HG02938 (cell line): ENCODE measurements at regions not wholly inside any gene's neighbourhood (a gene's known extent, or its start where the extent isn't known, plus 50 kb on each side); places are given as distances from the start of the nearest gene placed in this dataset.
"Not testable (repeated sequence)": the region's sequence is repeated elsewhere in the genome, so short reads cannot be mapped to it uniquely, and the experiment has no call there.

ENCODE experiments used
- ATAC-seq: cut with Tn5 transposase; IDR thresholded peaks from one replicate; pipeline ENCODE4 v1.9.1; 2021; ENCODE audit warnings: mild to moderate bottlenecking, moderate library complexity; ENCODE audit not compliant: unreplicated experiment

DNA sequence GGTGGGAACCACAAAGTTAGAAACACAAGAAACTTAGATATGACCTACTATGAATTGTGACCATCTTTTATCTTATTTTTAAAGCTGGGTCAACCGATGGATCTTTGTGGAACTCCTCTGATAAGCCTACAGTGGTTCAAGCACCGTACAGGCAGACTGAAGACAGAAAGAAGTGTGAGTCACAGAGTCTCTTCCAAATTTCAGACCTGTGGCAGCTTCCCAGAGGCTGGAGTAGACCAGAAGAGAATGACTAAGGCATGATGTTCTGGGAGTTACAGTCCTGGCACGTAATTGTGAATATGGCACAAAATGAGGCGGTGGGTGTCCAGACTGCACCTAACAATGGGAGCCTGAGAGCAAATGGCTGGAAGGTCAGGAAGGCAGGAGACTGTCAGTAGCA is 70.0 kb downstream of the LMO4 start:
- no peak for ATAC-seq

DNA sequence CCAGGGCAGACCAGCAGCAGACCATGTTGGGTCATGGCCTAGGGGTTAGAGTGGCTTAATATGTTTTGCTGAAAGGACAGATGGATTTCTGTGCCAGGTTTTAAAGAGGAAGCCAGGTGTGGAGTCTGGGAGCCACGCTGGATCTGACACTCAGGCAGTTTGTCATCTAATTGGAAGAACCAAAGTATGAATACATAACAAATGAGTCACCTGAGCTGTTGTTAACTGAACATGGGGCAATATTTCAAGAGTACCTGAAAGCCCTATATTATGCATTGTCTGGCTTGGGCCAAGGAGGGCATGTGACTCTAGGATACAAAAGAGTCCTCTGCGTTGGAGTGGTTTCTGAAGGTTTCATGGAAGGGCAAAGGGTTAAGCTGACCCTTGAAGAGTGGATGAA is 70.6 kb downstream of the LMO4 start:
- ATAC-seq: no peak

DNA sequence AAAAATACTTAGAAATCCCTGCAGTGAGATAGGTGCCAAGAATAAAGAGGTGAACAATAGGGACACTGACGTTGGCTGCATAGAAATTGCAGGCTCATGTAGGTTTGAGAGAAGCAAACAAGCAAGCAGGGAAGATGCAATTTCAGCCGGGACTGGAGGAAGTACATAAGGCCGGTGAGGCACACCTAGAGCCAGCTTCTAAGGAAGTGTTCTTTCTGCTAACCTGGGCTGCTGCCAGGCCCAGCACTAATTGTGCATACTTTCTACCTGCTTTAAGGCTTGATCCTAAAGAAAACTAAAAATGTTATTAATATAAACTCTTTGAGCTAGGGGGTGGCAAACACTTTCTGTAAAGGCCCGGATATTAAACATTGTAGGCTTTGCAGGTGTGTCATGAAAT is 71.0 kb downstream of the LMO4 start:
- ATAC-seq: no peak

DNA sequence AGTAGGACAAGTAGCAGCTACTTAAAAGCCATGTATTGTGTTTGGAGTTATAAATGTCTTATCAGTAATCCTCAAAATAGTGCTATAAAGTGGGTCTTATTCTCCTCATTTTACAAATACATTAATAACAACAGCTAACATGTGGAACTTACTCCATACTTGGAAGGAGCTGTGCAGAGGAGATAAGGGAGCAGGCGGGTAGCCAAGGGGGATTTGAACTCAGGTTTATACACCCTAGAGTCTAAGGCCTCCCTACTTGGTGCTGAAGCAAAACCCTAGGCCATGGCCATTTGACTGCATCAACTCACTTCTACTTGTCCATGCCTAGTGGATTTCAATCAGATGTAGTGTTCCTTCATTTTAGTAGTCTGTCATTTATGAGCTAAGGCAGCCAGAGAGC is 72.1 kb downstream of the LMO4 start:
- no peak for ATAC-seq

DNA sequence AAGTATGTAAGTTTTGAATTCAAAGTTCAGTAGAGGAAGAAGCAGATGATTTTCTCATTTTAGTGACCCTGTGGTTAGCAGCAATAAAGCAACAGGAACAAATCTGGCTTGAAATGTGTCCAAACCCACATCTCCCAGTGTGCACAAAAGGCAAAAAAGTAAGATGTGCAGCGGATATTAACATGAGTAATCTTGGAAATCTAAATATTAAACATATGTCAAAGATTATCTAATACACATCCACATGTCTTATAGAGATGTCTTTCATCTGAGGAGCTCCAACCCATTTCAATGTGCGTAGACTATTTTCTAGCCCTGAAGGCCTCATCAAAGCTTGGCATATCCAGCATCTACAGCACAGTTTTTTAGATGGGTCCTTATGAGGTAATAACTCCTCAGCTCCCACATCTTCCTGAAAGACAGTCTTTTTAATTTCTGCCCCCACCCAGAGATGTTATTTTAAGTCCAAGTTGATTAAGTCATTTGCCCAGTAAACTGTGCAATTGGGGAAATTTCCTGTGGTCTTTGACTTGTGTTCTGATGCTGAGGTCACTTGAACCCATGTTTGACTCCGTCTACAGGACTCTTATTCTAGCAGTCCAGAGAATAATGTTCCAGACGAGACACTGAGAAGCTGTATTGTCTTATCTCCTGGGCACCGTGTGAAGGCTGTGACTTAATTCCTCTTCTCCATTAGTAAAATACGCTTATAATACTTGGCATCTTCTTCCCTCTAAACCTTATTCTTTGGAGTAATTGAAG is 73.7 kb downstream of the LMO4 start:
- ATAC-seq: no peak

DNA sequence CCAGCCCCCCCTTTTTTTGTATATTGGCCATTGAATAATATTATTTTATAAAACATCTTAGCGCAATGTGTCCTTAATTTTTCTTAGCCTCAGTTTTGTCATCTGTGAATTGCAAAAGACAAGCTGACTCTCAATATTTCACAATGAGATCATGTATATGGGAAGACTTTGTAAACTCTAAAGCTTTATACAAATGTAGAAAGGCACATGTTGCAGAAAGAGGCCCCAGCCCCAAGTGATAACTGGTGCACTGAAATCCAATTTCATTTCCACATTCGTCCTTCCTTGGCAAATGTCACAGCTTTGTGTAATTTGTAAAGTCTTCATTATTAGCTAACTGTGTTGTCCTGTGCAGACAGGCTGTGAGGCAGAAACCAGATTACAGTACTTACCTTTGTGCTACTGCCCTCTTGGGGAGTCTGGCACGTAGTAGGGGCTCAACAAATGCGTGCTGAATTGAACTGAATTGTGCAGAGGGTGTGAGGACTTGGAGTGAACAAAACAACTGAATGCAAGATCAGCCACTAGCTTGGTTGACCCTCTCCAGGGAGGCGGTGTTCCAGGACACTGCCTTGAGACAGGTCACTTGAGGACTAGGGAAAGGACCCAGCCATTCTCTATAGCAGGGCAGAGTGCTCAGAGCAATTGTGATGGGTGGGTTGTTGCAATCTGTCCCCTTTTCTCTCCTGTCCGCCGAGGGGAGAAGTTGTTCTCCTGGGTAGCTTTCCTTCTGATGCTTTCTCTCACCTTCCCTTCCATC is 74.6 kb downstream of the LMO4 start:
- no peak for ATAC-seq

DNA sequence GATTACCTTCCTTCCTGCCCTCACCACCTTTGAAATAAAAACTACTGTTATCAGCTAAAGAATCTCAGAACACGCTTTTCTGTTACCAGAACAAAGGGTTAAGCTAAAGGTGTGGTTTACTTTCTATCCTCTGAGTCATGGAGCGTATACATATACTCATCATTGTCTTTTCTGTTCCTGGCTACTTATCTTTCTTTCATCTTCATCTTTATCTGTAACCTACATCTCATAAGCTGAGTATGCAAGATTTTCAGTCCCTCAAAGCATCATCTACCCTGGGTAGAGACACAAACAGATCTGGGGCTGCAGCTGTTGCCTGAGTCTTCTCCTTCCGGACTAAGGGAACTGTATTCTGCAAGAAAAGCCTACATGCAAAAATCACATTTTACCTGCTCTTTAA is 75.6 kb downstream of the LMO4 start:
- no peak for ATAC-seq

DNA sequence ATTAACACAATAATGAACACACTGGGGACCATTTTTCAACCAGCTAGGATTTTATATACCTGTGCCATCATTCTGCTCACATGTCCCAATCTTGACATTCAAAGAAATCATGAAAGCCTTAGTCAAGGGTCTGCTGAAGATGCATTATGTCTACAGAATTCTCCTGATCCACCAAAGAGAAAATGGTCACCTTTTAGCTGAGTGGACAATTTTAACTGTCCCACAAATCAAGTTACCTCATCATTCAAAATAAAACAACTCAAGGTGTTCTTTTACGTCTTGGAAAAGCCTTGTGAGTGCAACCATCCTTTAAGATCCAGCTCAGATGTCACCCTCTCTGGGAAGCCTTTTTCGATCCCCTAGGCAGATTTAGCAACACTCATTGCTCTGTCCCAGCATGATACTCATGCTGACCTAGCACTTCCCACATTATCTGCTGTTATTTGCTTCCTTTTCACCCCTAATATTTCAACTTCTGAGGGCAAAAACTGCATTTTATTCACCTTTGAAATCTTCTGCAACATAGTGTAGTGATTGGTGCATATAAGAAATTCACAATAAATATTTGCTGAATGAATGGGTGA is 80.1 kb downstream of the LMO4 start:
- ATAC-seq: no peak

DNA sequence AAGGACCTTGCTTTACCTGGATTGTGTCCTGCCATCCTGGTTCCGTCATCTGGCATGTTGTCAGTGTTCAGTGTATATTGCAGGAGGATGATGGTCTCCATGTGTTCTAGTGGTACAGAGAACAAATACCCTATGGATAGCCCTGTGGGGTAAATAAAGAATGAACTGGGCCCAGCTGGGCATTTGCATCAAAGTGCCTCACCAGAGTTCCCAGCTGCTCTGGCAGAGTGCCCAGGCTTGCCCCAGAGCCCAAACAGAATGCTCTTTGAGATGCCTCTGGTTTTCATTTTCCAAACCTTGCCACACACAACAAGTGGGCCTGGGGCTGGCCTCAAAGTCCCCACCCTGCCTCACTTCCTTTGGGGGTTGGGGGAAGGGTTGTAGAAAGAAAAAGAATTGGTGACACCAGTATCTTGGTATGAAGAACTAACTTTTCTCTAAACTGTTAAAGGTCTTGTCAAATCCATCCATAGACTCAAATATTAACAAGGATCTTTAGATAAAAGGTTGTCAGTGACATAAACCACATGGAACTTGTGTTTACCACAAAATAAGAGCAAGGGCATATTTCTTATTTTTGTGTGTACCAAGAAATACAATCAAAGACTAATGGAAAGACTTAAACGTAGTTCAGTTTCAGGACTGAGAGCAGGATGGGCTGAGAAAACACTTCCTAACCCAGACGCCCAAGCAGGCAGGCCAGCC is 82.2 kb downstream of the LMO4 start:
- ATAC-seq: no peak

DNA sequence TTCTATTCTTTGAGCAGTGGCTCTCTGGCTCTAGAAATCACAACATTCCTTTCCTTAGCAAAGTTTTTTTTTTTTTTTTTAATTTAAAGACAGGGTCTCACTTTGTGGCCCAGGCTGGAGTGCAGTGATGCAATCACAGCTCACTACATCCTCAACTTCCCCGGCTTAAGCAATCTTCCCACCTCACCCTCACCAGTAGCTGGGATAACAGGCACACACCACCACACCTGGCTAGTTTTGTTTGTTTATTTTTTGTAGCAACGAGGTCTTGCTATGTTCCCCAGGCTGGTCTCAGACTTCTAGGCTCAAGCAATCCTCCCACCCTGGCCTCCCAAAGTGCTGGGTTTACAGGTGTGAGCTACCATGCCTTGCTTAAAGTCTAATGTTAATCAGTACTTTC is 85.2 kb downstream of the LMO4 start:
- ATAC-seq: not testable (repeated sequence)

DNA sequence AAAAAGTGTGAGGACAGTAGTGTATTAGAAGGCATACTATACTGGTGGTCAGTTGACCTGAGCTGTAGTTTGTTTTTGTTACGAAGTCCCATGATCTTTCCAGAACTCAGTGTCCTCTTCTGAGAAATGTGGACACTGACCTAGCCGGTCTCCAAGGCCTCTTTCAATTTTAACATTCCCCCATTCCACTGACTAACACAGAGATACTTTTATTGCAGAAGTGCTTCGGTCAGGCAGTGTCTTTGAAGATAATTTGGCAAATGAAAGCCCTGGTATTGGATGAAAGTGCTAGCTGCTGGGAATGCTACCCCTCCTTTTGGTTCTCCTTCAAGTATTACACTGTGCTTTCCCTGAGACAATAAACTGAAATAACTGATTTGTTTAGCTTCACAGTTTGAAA is 89.4 kb downstream of the LMO4 start:
- ATAC-seq: no peak

DNA sequence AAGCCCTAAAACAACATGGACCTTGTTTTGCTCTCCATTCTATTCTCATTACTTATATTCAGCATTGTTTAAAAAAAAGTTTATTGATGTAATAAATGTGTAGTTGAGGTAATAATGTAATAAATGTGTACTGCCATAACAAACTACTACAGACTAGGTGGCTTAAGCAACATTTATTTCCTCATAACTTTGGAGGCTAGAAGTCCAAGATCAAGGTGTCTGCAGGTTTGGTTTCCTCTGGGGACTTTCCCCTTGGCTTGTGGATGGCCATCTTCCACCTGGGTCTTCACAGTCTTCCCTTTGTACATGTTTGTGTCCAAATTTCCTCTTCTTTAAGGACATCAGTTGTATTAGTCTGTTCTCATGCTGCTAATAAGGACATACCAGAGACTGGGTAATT is 93.1 kb downstream of the LMO4 start:
- ATAC-seq: no peak

DNA sequence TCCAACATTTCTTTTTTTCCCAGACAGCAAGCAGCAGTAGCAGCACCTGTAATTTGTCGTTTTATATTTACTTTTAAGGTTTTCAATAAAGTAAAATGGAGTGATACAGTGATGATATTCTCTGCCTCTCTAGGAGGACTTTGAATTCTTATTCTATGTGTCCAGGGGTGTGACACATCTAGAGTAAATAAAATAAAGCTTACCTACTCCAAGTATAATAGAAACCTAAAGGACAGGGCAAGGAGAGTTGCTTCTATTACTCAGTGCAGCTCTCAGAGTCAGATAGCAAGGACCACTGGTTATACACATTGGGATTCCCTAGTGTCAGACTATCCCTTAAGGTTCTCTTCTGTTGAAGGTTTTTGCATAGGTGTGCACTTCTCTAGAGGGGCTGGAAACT is 95.9 kb downstream of the LMO4 start:
- no peak for ATAC-seq

DNA sequence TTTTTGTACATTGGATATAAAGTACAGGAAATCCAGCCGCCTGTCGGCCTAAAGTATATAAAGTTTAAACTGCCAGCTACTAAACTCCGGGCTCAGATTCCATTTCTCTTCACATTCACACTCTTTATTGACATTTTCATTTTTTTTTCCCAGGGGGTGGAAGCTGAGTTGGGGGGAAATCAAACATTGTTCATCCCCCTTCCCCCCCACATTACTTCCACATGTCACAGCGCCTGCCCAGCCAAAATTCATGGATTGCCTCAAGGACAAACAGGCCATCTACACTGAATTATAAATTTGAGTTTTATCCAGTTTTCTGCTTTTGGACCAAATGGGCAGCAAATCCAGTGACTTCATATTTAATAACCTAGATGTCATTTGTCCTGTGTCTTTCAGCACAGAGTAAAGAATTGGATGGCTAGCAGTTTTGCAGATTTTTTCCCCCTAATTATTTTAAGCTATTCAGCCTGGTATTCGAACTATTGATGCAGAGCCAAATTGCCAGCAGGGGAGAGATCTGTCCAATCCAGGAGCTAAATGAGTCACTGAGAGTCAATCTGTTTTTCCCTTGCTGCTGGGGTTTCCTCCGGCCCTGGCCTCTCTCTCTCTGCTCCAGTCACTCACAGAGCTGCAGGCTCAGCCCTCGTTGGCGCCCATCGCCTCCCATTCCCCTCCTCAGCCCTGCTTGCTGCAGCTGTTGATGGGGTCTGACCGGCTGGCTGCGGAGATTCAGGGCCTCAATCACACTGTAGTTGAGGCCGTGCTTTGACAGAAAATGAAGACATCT is 98.0 kb downstream of the LMO4 start:
- ATAC-seq: no peak

DNA sequence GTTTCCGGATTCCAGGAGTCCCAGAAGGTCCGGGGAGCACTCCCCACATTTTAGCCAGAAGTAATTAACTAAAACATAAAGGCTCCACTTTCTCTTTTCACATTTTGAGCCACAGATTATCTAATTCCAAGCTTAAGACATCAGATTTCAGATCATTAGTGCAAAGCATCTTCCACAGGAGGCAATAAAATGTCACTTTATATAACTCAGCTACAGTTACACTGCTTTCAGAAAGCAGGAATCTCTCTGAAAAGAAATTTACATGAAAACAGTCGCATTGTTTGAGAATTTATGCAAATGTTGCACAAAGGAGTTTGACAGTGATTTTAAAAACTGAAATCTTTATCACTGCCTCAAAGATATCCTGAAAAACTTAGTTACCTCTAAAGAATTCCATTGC is 99.7 kb downstream of the LMO4 start:
- no peak for ATAC-seq

DNA sequence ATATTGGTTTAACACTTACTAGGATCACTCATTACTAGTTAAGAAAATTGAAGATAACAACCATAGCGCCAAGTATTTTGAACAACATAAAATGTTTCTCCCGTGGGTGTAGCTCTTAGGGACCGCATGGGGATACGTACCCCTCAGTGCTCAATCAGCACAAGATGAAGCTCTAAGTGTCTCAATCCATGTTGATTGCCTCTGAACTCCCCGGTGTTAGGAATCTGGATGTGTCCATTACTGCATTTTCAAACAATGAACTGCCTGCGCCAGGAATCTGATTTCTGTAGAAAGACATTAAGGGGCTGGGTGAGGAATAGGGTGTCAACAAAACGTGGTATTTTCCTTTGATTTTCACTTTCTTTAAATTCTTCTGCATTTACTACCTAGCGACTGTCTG is 100.2 kb downstream of the LMO4 start:
- no peak for ATAC-seq

DNA sequence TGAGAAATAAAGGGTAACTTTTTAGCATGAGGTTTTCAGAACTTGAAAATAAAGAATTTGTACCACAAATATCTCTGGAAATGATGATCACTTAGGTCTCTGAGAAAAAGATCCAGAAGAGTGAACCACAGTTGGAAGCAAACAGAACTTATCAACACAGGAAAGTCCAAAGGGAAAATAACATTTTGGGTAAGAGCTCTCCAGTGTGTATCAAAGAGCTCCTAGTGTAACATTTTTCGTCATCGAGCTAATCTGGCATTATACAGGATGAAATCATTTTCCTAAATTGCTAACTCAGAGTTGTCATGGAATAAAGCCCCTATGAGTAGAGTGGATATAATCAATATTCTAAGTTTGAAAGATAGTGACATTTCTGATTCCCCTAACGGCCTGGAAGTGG is 104.0 kb downstream of the LMO4 start:
- no peak for ATAC-seq

DNA sequence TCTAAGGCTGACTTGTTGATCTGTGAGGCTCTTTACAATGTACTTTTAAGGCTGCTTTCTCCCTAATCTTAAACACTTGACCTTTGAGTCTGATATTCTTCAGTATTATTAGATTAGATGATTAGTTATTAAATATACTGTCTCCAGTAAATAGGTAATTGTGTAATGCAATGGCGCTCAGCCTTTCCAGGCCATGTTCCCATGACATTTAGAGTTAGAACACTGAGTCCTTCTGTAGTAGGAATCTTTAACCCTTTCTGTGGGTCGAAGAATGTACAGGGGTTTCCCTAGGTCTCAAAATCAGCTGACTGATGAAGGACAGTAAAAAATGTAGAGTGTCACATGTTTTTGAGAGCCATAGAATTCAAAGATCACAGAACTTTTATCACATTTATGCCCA is 104.4 kb downstream of the LMO4 start:
- ATAC-seq: not testable (repeated sequence)

DNA sequence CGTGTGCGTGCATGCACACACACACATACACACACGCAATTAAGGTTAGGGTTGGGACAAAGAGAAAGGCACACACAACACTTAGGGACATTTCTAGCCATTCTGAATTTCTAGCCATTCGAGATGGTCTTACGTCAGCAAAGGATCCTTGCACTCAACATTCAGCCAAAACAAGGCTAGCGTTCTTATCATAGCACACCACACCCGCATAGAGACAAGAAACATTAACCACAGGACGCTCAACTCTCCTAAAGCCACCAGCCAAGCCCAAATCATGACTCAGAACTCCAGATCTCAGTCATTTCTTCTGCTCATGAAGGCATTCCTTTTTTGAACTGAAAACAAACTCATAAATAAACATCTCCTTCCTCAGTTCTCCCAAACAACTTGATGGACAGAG is 106.8 kb downstream of the LMO4 start:
- no peak for ATAC-seq

DNA sequence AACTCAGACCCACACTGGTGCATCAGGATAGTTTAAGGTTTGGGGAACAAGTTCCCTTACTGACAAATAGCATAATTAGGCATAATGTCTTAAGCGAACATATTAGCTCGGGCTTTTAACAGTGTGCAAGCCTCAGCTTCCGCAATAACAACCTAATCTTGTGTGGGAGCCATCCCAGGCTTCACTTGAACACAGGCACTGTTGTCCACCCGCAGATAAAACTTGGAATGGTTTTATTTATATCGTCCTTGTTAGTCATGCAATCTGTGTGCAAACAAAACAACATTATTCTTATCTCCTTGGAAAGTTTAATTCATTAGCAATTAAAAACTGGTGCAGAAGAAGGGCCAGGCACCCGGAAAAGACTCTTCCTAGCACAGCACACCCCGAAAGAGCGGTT is 107.4 kb downstream of the LMO4 start:
- ATAC-seq: not testable (repeated sequence)

DNA sequence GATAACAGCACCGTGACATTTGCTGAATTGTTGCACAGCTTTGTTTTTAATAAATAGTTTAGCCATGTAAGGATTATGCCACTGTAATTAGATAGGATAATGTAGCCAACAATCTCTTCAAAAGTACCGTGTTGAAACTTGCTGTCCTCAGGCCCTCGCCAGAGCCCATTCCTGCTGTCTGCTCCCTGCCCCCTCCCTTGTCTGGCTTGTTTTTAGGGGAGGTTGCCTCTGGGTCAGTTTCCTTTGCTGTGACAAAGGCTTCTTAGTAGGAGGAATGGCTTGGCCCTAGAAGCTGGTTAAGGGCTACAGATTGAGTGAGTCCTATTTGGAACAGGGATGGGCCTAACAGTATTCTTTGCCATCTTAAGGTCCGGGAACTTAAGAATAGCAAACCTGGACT is 107.9 kb downstream of the LMO4 start:
- ATAC-seq: no peak
